Activated naive CD8-positive, alpha-beta T cell treated with anti-CD3 and anti-CD28 coated beads, Interleukin-2, amount 50 U/mL, for 16 hours (primary cell): ENCODE measurements at regions not wholly inside any gene's neighbourhood (a gene's known extent, or its start where the extent isn't known, plus 50 kb on each side); places are given as distances from the start of the nearest gene placed in this dataset.
"Not testable (repeated sequence)": the region's sequence is repeated elsewhere in the genome, so short reads cannot be mapped to it uniquely, and the experiment has no call there.

Experiments used
- DNase-seq: peaks from one replicate; pipeline ENCODE4 v3.0.0-alpha.2; 2020; ENCODE audit warnings: low read depth, low spot score

DNA sequence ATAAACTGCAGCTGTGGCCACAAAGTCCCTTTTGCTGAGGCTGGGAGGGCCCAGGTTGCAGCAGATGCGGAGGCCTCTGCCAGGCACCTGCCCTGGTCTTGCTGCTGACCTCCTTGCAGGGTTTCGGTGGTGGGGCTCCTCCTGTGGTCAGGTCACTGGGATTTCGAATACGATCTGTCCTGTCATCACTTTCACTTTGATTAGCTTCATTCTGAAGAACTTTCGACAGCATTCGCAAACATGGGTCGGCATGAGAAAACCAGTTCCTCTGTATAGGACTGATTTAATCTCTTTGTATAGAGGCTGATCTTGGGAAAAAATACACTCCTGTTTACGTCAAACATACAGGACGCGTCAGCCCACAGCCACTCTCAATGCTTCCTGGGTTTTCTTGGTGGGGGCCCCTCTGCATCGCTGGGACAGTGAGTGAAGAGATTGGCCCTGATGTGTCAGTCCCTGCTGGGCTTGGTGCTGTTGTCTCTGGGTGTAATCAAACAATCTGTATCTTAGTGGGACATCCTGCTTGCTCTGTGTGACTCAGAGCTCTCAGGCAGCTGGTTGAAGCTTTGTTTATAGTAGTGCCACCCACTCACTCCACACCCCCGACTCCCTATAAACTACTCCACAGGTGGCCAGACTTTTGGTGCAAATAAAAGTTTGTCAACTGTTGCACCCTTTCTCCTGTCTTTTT is 209.4 kb upstream of the CXCR4 start:
- DNase-seq, result peak; percentile 7

DNA sequence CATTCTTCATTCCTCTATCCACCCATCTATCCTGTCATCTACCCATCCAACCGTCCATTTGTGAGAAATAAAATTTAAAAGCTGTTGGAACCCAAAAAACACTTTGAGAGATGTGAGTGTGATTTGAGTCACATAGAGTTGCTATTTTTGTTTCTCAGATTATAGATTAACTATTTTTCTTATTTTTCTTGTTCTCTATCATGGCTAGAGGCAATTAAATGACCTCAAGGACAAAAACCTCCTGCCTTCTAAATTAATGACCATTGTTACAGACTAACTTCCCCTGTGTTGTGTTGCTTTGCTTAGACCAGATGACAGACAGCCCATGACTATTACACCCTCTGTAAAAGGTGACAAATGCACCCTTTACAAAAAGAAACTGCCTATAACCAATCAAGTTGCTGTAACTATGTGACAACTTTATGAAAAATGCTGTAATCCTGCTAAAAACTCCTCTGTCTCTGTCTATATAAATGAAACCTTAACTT is 207.9 kb upstream of the CXCR4 start:
- DNase-seq, result no peak

DNA sequence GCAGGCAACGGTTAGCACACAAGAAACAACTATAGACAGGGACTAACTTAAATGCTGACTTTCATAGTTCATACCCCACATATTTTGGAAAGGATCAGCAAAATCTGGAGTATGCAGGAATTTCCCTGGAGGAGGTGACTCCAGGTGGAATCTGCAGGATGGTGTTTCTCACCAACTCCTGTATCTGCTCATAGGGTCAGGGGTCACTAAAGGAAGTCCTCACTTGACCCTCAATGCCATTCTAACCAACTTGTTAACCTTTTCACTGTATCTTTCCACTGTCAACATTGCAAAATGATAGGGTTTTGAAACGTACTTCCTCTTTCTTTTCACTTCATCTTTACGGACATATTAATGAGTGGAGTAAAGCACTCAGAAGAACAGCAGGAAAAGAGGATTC is 207.0 kb upstream of the CXCR4 start:
- DNase-seq, result no peak

DNA sequence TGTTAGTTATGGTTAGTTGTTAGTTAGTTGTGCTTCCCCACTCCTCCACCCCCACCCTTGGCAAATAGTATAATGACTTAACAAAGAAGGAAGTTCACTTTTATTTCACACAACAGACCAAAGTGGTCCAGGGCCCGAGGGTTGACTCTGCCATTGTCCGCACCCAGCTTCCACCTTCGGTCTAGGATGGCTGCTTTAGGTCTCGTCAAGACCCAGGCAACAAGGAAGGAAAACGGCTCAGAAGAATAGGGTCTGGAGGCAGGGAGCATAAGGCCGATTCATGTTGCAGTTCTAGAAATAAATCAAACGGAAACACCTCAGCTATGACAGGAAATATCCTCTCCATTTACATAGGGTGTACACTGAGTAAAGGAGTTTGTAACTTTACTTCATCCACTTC is 206.0 kb upstream of the CXCR4 start:
- DNase-seq, result no peak

DNA sequence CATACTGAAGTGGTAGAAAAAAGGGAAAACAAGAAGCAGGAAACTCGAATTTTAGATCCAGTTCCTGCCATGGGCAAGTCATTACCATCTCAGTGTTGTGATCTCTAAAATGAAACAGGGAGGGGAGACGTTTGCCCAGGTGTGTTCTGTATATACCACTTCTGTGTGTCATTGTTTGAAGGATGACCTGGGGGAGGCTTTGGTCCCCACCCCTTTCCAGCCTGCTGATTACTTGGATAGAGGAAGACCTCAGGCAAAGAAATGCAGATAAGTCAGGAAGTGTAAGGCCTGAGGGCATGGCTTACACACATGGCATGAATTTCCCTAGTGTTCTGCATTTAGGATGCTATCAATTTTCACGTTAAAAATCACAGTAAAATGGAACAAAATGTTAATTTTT is 205.2 kb upstream of the CXCR4 start:
- no peak for DNase-seq

DNA sequence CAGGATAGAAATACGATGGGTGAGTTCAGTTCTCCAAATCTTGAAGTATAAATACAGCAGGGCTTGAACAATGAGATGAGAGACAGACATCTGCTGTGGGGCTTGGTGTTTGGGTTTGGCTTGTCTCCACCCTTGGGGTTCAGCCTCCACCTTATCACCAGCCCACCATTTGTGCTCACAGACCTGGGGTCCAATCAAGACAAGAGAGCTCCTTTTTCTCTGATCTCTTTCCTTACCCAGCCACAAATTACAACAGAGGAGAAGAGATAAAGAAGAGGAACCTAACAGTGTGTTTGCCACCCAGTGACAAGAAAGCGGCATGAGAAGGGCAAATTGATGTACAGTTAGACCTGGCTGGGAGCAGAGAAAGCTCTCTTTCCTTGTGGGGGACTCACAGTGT is 204.5 kb upstream of the CXCR4 start:
- no peak for DNase-seq

DNA sequence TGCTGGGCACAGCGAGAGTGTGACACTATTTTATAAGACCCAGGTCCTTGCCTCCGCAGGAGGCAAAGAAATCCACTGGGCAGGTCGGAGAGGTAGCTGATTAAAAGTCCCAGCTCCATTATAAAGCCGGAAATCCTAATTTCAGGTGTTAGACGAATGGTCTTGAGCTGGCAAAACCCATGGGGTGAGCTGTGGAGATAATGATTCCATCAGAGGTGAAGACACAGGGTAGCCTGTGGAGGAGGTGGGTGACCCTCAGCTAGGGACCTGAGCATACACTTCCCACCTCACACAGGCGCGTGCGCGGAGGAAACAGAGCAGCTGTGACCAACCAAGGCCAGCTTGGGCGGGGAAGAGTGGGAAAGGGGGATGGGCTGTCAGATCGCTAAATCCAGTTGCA is 201.7 kb upstream of the CXCR4 start:
- no peak for DNase-seq

DNA sequence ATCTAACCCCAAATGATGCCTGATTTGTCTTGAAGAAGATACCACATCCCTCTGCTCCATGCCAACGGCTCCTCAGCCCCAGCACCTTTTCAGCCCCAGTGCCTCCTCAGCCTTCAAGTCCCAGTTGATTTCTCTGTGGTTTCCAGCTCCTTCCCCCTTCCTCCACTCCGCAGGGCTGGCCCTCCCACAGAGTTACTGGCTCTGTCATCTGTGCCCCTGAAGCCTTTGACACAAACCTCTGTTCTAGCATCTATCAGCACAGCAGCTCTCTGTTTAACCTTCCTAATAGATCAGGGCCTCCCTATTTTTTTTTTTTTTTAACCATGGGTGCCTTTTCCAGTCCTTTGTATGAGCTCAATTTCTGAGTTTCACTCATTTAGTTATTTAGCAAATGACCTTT is 201.3 kb upstream of the CXCR4 start:
- no peak for DNase-seq

DNA sequence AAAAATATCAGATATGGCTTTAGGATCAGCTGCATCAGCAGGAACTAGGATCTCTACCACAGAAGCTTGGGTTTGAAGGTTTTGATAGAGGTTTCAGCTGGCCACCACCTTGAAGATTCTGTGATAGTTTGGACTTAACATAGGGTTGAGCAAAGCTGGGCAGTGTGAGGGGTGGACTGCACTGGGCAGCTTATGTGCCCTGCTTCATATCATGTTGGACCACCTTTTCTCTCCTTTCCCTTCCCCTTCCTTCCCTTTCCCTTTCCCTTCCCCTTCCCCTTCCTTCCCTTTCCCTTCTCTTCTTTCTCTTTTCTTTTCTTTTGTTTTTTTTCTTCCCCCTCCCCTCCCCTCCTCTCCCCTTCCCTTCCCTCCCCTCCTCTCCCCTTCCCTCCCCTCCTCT is 196.3 kb upstream of the CXCR4 start:
- DNase-seq, result no peak

DNA sequence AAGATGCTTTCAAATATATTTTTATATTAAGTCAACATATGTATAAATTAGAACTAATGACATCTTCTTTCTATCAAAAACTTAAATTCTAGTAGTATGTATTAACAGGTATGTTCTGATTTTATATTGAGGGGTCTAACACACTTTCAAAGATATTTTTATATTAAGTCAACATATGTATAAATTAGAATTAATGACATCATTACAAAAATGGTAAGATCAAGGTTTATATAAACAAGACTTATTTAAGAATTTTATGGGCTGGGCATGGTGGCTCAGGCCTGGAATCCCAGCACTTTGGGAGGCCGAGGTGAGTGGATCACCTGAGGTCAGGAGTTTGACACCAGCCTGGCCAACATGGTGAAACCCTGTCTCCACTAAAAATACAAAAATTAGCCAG is 194.6 kb upstream of the CXCR4 start:
- not testable (repeated sequence) for DNase-seq

DNA sequence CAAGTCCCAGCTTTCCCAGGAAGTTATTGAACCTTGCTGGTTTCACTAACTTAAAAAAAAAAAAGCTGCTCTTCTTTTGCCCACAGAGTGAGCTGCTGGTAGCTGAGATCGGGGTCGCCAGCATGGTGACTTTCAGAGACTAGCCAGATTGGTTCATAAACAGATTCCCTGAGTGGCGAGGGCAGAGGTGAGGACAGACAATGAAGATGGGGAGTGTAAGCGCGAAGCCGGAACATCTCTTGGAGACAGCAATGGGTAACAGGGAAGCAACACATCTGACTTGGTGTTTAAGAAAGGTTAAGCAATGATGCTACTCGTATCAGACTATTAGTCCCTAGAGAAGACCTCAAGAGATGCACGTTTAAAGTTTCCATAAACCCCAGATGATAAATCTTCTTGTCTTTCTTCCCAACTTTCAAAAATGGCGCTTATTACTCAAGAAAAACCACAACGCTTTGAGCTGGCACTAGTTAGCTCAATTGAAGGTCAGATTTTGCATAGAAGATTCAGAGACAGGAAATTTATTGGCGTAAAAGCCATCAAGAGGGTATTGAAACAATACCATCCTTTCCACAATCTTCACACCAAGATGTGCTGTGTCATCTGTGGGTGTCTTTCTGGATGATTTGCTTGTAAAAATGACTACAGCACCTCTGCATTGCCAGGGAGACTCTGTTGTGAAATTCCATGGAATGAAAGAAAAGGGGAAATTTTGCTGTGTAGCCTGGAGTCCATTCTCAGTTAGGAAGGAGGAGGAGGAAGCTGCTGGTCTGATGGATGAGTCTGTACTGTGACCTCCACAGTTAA is 193.1 kb upstream of the CXCR4 start:
- no peak for DNase-seq

DNA sequence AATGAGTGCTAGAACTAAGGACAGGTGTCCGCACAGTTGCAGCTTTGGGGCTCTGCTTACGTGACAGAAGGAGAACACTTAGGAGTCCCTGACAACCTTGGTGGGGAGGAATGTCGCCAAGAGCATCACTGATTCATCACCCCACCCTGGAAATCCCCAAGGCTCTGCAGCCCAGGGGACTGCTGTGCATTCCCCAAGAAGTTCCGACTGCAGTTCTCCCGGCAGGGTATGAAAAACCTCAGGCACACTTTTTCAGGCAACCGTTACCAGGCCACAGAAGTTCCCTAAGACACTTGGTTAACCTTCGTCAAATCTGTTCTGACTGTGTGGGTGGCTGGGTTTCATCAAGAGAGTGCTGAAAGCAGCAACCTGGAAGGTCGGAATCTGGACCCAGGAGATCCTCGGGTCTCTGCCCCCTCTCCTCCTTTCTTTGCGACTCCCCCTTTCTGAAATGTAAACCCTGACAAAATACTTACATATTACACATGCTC is 192.1 kb upstream of the CXCR4 start:
- no peak for DNase-seq

DNA sequence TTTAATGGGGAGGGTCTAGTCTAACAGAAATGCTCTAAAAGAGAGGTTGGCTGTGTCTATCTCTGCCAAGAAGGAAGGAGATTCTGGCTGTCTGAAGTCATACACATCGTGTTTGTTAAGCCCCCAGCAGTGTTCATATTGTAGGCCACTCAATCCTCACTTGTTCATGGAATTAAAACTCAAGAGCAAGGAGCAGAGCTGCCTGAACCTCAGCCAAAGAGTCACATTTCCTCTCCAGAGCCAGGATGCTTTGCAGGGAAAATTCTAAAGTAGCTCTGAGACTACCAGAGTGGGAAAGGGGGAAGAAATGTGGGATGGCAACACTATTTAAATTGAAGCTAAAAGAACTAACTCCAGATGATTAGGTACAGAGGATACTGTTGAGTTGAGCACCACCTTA is 190.7 kb upstream of the CXCR4 start:
- no peak for DNase-seq

DNA sequence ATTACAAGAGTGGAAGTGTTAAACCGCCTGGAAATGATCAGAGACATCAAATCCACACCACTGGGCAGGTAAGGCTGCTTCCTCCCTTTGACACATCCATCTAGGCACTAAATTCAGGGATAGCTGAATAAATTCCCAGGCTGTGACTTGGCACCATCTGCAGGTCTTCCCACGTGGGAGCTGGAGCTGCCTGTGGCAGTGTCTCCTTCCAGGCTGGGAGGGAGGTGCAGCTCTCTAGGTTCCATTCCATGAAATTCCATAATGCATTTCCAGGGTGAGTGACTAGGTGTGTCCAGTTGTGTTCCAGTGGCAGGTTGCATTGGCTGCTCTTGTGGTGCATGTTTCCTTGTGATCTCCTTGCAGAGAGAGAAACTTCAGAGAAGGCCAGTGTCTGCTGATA is 188.9 kb upstream of the CXCR4 start:
- no peak for DNase-seq

DNA sequence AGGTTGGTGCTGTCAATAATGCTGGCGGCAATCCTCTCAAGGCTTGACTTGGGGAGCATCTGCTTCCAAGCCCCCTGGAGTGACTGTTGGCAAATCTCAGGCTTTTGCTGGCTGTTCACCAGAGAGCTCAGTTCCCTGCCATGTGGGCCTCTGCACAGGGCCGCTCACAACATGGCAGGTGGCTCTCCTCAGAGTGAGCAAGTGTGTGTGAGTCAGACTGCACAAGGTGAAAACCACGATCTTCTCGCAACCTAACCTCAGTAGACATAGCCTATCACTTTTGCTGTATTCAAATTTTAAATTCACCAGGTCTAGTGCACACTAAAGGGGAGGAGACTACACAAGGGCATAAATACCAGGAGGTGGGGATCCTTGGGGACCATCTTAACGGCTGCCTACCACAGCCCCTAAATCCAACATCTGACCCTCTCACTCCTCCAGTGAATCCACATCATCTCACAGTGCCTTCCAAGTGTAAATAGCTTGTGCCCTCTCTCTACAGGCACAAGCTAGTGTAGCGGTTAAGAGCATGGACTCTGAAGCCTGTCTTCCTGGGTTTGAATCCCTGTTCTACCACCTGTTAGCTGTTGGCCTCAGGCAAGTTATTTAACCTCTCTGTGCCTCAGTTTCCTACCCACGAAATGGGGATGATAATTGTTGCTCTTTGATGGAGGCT is 187.7 kb upstream of the CXCR4 start:
- peak; percentile 35 for DNase-seq

DNA sequence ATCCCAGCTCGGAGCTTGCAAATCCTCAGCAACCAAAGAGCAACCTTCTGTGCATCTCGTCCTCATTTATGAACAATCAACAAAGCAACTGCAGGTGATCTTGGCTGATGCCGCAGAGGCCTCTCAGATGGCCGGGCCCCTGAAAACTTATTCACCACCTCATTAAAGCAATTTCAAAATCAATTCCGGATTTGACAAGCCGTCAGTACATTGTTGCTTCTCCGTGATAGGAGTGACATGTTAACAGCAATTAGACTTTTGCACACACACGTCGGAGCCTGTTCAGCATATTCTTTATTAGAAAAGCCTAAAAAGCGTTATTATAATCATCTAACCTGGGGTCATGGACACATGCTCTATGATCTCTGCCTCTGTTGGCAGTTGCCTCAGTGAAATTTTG is 183.1 kb upstream of the CXCR4 start:
- DNase-seq, result no peak

DNA sequence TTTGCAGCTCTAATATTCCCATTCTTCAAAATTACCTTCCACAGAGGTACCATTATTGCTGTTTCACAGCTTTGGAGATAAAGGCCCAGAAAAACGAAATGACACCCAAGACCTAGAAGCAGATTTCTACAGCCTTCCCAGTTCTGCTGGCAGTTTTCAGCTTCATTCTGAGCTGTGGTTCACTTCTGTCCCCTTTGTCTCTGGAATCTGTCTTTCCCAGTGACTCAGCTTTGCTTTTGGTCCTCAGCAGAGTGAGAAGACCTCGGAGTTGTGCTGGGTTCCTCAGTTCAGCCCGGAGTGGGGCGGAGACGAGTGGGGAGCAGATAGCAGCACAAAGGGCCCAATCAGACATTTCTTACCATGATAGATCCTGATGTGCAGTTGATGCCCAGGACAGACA is 180.7 kb upstream of the CXCR4 start:
- no peak for DNase-seq

DNA sequence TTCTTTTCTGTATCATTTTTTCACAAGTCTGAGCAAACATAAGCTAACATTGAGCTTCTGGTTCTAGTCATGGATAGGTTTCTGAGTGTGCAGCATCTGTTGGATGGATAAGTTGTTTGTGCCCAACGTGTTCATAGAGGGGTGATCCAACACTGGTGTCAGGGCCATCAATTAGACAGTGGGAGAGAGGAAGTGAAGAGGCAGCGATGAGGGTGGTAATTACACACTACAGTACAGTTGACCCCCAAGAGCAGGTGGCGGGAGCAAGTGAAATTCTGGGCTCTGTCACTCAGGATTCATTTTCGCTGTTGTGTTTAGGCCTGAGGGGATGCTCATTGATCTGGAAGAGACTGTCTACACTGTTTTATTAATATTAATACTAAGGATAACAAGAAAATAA is 180.0 kb upstream of the CXCR4 start:
- DNase-seq, result no peak

DNA sequence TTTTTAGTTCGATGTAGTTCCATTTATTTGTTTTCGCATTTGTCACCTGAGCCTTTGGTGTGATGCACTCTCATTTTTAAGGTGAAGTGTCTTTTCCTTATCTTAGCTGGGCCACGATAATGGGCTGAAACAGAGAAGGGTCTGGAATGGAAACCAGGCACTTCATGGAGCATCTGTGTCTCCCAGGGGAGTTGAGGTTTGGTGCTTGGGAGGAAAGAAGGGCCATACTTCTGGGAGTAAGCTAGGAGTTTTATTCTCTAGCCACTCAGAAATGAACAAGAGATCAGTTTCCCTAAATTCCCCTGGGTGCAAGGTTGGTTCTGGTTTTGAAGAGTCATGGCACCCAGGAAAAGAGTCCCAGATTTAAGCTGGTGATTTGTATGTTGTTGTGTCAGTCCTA is 179.4 kb upstream of the CXCR4 start:
- DNase-seq, result no peak

DNA sequence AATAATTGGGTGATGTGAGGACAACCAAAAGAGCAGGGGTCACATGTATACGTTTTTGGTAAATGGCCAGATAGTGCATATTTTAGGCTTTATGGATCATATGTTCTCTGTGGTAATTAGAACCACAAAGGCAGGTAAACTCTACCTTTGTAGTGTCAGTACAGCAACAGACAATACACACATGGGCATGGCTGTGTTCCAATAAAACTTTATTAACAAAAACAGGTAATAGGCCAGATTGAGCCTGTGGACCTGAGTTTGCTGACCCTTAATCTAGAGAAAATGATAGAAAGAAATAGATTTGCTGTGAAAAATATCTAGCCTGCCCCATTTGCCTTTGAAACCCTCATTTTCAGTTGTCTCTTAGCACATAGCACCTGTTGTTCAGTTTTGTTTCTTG is 177.2 kb upstream of the CXCR4 start:
- no peak for DNase-seq

DNA sequence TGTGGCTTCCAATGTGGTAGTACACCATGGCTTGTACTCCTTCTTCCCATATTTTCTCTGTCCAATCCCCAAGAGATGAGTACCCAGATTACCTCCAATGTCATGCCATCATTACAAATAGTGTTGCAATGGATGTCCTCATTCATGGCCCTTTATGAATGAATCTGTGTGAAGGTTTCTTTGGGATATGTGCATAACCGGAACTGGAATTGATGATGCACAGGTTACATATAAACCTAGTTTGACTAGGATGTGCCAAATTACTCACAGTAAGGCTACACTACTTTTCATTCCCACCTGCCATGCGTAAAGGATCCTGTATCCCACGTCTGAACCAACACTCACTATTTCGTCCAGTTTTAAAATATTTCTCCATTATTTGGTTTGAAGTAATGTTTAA is 173.9 kb upstream of the CXCR4 start:
- DNase-seq, result no peak

DNA sequence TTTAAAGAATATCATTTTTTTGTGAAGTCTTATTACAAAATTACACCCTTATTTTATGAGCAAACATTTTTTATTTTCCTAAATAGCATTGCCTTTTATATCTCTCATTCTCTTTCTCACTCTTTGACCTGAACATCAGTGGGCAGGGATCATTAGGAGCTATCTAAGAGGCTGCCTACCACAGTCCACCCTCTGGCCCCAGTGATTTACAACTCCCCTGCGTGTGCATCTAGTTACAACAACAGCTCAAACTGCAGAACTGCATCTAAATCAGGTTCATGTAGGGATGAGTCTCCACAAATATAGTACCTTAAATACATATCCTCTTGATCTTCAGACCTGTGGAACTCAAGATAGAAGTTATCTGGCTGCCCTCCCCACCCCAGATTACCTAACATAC is 172.4 kb upstream of the CXCR4 start:
- DNase-seq, result no peak

DNA sequence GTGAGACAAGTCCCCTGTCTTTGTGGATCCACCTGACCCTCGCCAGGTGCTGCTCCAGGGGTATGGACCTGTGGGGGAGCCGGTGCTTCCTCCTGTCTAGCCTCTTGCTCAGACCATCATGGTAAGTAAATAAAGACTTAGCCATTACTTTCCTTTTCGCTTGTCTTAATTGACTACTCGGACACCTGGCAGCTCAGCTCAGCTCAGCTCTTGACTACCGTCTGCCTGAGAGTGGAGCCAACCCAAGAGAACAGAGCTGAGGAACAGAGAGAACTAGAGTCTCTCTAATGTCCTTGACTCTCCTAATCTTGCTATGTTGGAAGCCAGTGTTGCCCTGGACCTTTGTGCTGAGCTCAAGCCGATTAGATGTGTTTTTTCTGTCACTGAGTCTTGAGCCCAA is 170.3 kb upstream of the CXCR4 start:
- no peak for DNase-seq
